ENCODE measurements at regions not wholly inside any gene's neighbourhood (a gene's known extent, or its start where the extent isn't known, plus 50 kb on each side); places are given as distances from the start of the nearest gene placed in this dataset.

GRCh38 chr3:623914-624545 lies 427.5 kb downstream of the CHL1 start:
- intact Hi-C loops (cut with micrococcal nuclease) = no loop called here
- DNase-seq (no peak), ATAC-seq (no peak)

DNA sequence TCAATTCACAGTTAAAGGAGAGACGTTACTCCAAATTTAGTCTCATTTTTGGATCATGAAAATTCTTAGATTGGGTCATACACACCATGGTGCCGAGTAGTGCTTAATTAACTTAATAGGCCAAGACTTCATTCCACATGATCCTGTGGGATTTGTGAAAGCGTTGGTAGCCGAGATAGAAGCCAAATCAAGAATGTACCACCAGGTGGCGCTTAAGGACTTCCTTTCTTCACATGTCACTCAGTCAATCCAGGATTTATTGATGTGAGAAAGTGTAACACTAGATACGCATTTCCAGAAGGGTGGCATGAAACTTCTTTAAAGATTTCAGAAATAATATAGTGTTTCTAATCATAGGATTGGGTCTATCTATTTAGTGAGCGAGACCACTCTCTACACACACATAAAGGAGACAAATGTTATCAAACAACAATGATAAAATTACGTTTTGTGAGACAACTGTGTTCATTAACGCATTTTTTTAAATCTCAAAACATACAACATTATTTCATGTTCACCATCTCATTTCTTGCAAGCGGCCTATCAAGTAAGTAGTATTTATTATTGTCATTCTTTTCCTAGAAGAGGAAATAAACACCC lies 436.1 kb downstream of the CHL1 start:
- intact Hi-C loops (cut with micrococcal nuclease) = no loop called here
- DNase-seq (no peak), ATAC-seq (no peak)

- DNase-seq = no peak
- no peak for ATAC-seq
- intact Hi-C loops (cut with micrococcal nuclease) = no loop called here
Observed at GRCh38 chr3:634511-634910, 437.9 kb downstream of the CHL1 start.

DNA sequence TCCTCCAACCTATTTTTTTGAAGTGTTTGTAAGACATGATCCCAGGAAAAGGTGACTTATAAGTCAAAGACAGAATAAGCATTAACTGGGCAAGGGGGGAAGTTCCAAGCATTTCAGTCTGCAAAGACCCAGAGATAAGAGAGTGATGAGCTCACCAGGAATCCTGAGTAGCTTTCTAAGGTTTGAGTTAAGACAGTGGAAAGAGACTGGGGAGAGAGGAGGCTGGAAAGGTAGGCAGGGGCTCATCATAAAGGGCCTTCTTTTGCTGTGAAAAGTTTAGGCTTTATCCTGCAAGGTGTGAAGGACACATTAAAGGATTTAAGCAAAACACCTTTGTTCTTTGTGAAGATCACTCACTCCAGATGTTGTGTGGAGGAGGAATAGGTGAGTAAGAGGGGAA lies 438.8 kb downstream of the CHL1 start:
- no peak for ATAC-seq
- no peak for DNase-seq
- intact Hi-C loops (cut with micrococcal nuclease) = no loop called here

DNA sequence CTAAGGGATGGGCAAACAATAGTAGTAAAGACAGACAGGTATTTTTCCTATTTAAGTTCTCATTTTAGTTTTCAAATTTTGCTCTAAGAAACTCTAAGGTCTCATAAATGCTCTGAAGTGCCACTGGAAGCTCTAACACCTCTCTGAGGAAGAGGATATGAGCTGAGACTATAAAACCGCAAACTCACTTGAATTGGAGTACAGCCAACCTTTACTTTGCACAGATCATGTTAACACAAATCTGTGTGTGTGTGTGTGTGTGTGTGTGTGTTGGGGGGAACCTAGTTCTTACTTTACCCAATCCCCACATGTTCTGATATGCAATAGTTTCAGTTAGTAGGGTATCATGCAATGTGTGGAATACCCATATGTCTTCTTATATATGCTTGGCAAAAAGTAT lies 446.8 kb downstream of the CHL1 start:
- intact Hi-C loops (cut with micrococcal nuclease) = no loop called here
- DNase-seq = no peak

DNA sequence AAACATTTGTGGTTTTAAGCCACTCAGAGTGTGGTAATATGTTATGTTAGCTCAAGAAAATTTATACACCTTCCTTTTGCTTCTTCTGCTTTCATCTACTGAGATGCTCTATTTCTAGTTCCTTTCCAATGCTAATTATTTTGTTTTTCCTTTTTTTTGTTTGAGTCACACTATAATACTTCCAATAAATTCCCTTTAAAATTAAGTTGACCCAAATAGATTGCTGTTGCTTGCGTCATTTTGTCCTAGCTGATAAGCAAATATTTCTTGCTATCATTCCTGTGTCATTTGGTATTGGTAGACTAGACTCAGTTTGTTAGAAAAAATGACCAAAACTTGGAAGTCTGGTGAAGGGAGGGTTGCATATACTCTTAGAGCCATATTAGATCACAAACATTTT lies 437.0 kb upstream of the CNTN6 start:
- DNase-seq (no peak), ATAC-seq (no peak)
- intact Hi-C loops (cut with micrococcal nuclease) = no loop called here

More for the DNA sequence above, 446.8 kb downstream of the CHL1 start:
- no peak for ATAC-seq

DNA sequence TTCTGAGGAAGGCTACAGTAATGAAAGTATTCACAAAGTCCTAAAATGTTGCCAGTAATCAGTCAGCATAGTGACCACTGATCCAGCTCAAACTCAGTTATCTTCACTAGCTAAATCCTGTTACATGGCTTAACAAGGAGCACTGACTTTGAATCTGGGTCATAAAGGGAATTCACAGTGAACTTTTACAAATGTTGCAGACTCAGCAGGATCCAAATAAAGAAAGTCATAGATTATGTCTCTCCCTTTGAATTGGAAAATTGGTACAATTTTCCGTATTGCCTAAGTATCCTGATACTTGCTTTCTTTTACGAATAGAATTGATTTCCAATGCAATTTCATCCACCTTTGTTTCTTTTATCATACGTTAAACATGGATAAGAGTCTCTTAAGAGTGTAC lies 431.5 kb upstream of the CNTN6 start:
- intact Hi-C loops (cut with micrococcal nuclease) = no loop called here
- no peak for DNase-seq
- ATAC-seq = no peak

DNA sequence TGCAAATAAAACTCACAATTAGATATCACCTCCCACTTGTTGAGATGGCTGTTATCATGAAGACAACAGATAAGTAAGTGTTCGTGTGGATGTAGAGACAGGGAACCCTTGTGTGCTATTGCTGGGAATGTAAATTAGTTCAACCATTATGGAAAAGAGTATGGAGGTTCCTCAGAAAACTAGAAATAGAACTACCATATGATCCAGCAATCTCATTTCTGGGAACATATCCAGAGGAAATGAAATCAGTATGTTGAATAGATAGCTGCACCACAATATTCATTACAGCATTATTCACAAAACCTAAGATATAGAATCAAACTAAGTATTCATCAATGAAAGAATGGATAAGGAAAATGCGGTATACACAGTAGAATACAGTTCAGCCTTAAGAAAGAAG lies 418.7 kb upstream of the CNTN6 start:
- intact Hi-C loops (cut with micrococcal nuclease) = no loop called here
- ATAC-seq (no peak), DNase-seq (no peak)

DNA sequence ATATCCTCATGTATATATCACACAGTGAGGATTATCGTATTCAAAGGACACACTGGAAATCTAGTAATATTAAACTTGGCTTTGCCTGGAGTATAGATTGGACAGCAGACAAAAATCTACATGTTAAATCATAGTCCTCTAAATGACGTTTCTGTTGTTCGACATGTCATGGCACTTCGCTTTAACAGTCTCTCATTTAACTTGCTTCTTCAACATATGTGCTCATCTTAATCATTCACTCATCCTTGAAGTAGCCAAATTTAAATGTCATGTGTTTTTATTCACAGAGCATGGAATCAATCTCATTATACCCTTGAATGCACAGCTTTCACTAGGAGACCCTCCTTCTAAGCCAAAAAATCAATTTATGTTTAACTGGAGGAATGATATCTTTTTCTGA lies 417.0 kb upstream of the CNTN6 start:
- no peak for ATAC-seq
- intact Hi-C loops (cut with micrococcal nuclease) = no loop called here
- no peak for DNase-seq

- ATAC-seq (no peak), DNase-seq (no peak)
- intact Hi-C loops (cut with micrococcal nuclease) = no loop called here
Observed at GRCh38 chr3:683770-684169, 409.1 kb upstream of the CNTN6 start.

GRCh38 chr3:690770-691169 lies 402.1 kb upstream of the CNTN6 start:
- ATAC-seq = no peak

DNA sequence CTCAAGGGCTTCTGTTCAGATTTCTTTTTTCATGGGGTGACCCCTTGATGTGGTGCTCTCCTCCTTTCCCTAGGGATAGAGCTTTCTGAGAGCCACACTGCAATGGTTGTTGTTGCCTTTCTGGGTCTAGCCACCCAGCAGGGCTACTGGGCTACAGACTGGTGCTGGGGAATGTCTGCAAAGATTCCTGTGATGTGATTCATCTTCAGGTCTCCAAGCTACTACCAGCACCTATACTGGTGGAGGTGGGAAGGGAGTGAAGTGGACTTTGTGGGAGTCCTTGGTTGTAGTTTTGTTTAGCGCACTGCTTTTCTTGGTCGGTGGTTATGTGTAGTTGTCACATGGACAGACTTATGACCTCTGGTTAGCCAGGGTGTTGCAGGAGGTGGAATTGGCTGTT lies 392.3 kb upstream of the CNTN6 start:
- intact Hi-C loops (cut with micrococcal nuclease) = no loop called here
- DNase-seq = no peak

More at GRCh38 chr3:690770-691169, 402.1 kb upstream of the CNTN6 start:
- intact Hi-C loops (cut with micrococcal nuclease) = no loop called here
- DNase-seq = no peak

GRCh38 chr3:707041-707440 lies 385.8 kb upstream of the CNTN6 start:
- no peak for ATAC-seq
- DNase-seq = no peak
- intact Hi-C loops (cut with micrococcal nuclease) = no loop called here

More for the DNA sequence above, 392.3 kb upstream of the CNTN6 start:
- ATAC-seq = no peak

- intact Hi-C loops (cut with micrococcal nuclease) = no loop called here
- no peak for DNase-seq
- no peak for ATAC-seq
Observed at GRCh38 chr3:713006-713621, 379.7 kb upstream of the CNTN6 start.

- ATAC-seq (no peak), DNase-seq (no peak)
- intact Hi-C loops (cut with micrococcal nuclease) = no loop called here
Observed at GRCh38 chr3:713947-714620, 378.7 kb upstream of the CNTN6 start.

DNA sequence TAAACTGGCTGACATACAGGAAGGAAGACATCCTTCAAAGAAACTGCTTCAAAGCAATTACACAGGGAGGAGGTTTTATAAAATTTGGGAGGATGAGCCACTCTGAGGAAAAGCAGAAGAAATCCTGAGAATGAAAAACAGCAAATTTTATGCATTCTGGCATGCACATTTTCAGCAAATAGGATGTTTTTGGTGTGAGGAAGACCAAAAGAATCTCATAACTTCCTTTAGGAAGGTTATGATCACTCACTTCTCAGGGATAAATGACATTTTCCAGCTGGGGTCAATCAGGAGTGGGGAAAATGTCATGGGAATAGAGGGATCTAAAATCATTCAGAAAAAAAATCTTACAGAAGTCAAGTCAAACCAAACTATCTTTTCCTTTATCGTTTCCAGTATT lies 371.7 kb upstream of the CNTN6 start:
- intact Hi-C loops (cut with micrococcal nuclease) = no loop called here
- no peak for ATAC-seq
- DNase-seq = no peak

- intact Hi-C loops (cut with micrococcal nuclease) = no loop called here
- DNase-seq (no peak), ATAC-seq (no peak)
Observed at GRCh38 chr3:732326-732928, 360.4 kb upstream of the CNTN6 start.

DNA sequence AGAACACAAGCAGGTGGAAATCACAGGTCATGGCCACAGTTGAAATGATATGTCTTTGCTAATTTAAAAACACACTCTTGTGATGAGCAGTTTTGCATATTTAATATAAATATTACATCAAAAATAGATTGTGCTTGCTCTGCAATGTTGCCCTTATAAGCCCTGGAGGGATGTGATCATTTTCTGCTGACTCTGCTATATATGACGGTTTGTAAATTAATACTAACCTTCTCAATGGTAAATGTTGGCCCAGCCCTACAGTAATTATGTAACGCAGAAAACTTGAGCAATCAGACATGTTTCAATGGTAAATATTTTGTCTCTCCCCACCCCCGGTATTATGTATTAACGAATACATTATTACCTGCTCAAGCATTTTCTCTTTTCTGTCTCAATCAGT lies 359.5 kb upstream of the CNTN6 start:
- DNase-seq (no peak), ATAC-seq (no peak)
- intact Hi-C loops (cut with micrococcal nuclease) = no loop called here

DNA sequence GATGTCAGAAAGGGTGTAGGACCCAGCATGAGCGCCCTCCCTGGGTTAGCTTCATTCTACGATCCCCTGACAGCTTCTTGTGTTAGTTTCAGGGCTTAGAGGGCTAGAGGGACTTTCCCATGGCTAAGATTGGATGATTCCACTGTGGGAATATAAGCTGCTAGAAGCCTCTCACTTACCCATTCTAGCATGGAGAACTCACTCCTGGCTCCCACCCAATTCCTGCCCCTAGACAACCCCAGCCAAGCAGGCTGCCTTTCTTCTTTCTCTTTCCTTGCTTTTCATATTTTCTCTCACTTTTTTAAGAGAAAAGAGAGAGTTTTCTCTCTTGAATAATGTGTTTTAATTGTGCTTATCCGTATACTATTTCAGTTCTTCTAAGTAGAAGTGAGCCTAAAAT lies 335.1 kb upstream of the CNTN6 start:
- no peak for ATAC-seq
- intact Hi-C loops (cut with micrococcal nuclease) = no loop called here
- no peak for DNase-seq

DNA sequence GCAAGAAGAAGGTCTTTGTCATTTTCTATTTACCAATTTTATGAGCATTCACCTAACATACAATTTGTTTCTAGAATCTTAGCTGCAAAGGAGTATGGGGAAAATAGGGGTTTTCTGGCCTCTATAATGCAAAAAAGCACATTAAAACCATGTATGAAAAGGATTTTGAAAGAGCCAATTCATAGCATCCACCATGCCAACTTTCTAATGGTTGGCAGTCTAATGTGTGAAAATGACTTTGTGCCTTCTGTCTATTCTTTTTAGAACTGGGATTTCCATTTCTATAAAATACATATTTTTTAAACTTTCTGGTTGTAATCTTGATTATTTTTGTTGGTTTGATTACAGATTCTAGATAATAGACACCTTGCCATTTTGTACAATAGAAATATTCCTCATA lies 333.7 kb upstream of the CNTN6 start:
- ATAC-seq = no peak
- no peak for DNase-seq
- intact Hi-C loops (cut with micrococcal nuclease) = no loop called here
